ENCODE measurements at regions not wholly inside any gene's neighbourhood (a gene's known extent, or its start where the extent isn't known, plus 50 kb on each side); places are given as distances from the start of the nearest gene placed in this dataset.

GRCh38 chr20:60528141-60528540, 569.9 kb downstream of the CDH26 start:
- no peak overlapping the region for H2AFZ ChIP-seq (ENCODE audit: low read length, unreplicated experiment)
- no peaks in the 10 kb centered on the region for H3K27me3 ChIP-seq (ENCODE audit: insufficient read depth, low read length)
- no peaks in the 10 kb centered on the region for H3K79me2 ChIP-seq (ENCODE audit: control insufficient read depth, insufficient read depth, low read length, unreplicated experiment)
- H3K27ac ChIP-seq (ENCODE audit: low read depth, low read length): no peak overlapping the region
- H3K4me3 ChIP-seq (ENCODE audit: low read depth, low read length): no peak overlapping the region
- no peaks in the 10 kb centered on the region for H3K4me1 ChIP-seq (ENCODE audit: control insufficient read depth, insufficient read depth, low read length, unreplicated experiment)
- H3K36me3 ChIP-seq (ENCODE audit: insufficient read depth, low read length): no peaks in the 10 kb centered on the region

GRCh38 chr20:60529149-60529548, 570.9 kb downstream of the CDH26 start:
- Histone ChIP-seq H3K27me3 (ENCODE audit: insufficient read depth, low read length) (no peaks in the 10 kb centered on the region), H3K79me2 (ENCODE audit: control insufficient read depth, insufficient read depth, low read length, unreplicated experiment) (no peaks in the 10 kb centered on the region), H3K4me1 (ENCODE audit: control insufficient read depth, insufficient read depth, low read length, unreplicated experiment) (no peaks in the 10 kb centered on the region), H2AFZ (ENCODE audit: low read length, unreplicated experiment) (no peak overlapping the region), H3K27ac (ENCODE audit: low read depth, low read length) (no peak overlapping the region), H3K4me3 (ENCODE audit: low read depth, low read length) (no peak overlapping the region), H3K36me3 (ENCODE audit: insufficient read depth, low read length) (no peaks in the 10 kb centered on the region)

- H3K4me1 ChIP-seq (ENCODE audit: control insufficient read depth, insufficient read depth, low read length, unreplicated experiment): no peaks in the 10 kb centered on the region
- no peak overlapping the region for H3K4me3 ChIP-seq (ENCODE audit: low read depth, low read length)
- no peak overlapping the region for H2AFZ ChIP-seq (ENCODE audit: low read length, unreplicated experiment)
- no peaks in the 10 kb centered on the region for H3K36me3 ChIP-seq (ENCODE audit: insufficient read depth, low read length)
- H3K27me3 ChIP-seq (ENCODE audit: insufficient read depth, low read length): no peaks in the 10 kb centered on the region
- H3K27ac ChIP-seq (ENCODE audit: low read depth, low read length): no peak overlapping the region
- no peaks in the 10 kb centered on the region for H3K79me2 ChIP-seq (ENCODE audit: control insufficient read depth, insufficient read depth, low read length, unreplicated experiment)
Measured at GRCh38 chr20:60535211-60535610, 577.0 kb downstream of the CDH26 start.

DNA sequence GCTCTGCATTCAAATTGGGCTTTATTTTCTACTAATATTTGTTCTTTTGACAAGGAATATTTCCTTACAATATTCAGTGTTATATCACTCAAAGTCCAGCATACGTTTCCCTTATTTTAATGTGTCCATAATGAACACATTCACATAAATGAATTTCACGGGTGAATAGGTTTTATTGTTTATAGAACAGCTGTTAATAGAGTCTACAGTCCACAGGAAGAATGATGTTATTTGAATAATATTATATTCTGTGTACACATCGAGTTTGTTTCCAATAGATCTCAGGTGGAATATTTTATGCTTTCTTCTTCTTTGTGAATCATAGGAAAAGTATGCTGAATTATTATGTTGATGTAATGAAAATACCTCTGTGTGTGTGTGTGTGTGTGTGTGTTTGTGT, 582.4 kb downstream of the CDH26 start:
- H3K4me3 ChIP-seq (ENCODE audit: low read depth, low read length): no peak overlapping the region
- H3K79me2 ChIP-seq (ENCODE audit: control insufficient read depth, insufficient read depth, low read length, unreplicated experiment): no peaks in the 10 kb centered on the region
- no peaks in the 10 kb centered on the region for H3K36me3 ChIP-seq (ENCODE audit: insufficient read depth, low read length)
- no peaks in the 10 kb centered on the region for H3K4me1 ChIP-seq (ENCODE audit: control insufficient read depth, insufficient read depth, low read length, unreplicated experiment)
- H2AFZ ChIP-seq (ENCODE audit: low read length, unreplicated experiment): no peak overlapping the region
- no peak overlapping the region for H3K27ac ChIP-seq (ENCODE audit: low read depth, low read length)
- H3K27me3 ChIP-seq (ENCODE audit: insufficient read depth, low read length): no peaks in the 10 kb centered on the region

DNA sequence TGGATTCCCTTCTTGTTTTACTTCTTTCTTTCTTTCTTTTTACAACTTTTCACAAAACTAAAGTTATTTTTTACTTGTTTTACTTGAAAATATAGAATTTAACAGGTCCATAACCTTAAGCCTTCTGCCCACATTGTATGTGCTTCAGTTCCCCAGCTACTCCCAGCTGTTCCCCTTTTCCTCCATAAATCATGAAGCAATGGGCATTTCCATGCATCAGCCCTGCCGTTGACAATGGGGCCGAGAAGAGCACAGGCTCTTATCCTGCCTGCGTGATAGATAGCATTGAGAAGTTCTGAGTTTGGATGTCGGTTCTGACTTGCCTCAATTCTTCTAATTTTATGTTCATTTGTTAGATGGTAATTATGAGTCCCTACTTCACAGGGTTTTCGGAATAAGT, 583.8 kb downstream of the CDH26 start:
- Histone ChIP-seq H3K27me3 (ENCODE audit: insufficient read depth, low read length) (no peaks in the 10 kb centered on the region), H3K4me3 (ENCODE audit: low read depth, low read length) (no peak overlapping the region), H3K4me1 (ENCODE audit: control insufficient read depth, insufficient read depth, low read length, unreplicated experiment) (no peaks in the 10 kb centered on the region)

GRCh38 chr20:60543598-60543997, 585.4 kb downstream of the CDH26 start:
- Histone ChIP-seq H3K4me1 (ENCODE audit: control insufficient read depth, insufficient read depth, low read length, unreplicated experiment) (no peaks in the 10 kb centered on the region), H3K27ac (ENCODE audit: low read depth, low read length) (no peak overlapping the region), H3K27me3 (ENCODE audit: insufficient read depth, low read length) (no peaks in the 10 kb centered on the region), H2AFZ (ENCODE audit: low read length, unreplicated experiment) (no peak overlapping the region), H3K36me3 (ENCODE audit: insufficient read depth, low read length) (no peaks in the 10 kb centered on the region), H3K4me3 (ENCODE audit: low read depth, low read length) (no peak overlapping the region), H3K79me2 (ENCODE audit: control insufficient read depth, insufficient read depth, low read length, unreplicated experiment) (no peaks in the 10 kb centered on the region)

More for the DNA sequence above, 583.8 kb downstream of the CDH26 start:
- Histone ChIP-seq H3K79me2 (ENCODE audit: control insufficient read depth, insufficient read depth, low read length, unreplicated experiment) (no peaks in the 10 kb centered on the region), H3K27ac (ENCODE audit: low read depth, low read length) (no peak overlapping the region), H3K36me3 (ENCODE audit: insufficient read depth, low read length) (no peaks in the 10 kb centered on the region), H2AFZ (ENCODE audit: low read length, unreplicated experiment) (no peak overlapping the region)

DNA sequence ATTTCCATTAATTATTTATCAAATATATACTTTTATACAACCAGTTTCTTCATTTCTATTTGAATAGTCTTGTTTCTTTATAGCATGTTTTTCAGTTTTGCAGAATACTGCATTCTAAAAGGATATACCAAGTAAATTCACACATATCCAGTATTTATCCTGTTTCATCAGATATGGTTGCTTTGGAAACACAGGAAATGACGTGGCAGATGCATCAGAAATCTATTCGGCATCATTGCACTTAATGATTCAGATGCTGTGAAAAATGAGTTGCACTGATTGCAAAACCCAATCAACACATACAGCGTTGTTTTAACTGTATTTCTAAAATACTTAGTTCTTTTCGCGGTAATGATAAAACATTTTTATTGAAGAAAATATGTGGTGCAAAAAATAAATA, 594.9 kb downstream of the CDH26 start:
- Histone ChIP-seq H3K27ac (ENCODE audit: low read depth, low read length) (no peak overlapping the region), H3K27me3 (ENCODE audit: insufficient read depth, low read length) (no peaks in the 10 kb centered on the region), H3K4me3 (ENCODE audit: low read depth, low read length) (no peak overlapping the region), H2AFZ (ENCODE audit: low read length, unreplicated experiment) (no peak overlapping the region), H3K4me1 (ENCODE audit: control insufficient read depth, insufficient read depth, low read length, unreplicated experiment) (no peaks in the 10 kb centered on the region), H3K36me3 (ENCODE audit: insufficient read depth, low read length) (no peaks in the 10 kb centered on the region), H3K79me2 (ENCODE audit: control insufficient read depth, insufficient read depth, low read length, unreplicated experiment) (no peaks in the 10 kb centered on the region)

GRCh38 chr20:60558486-60558885, 600.3 kb downstream of the CDH26 start:
- H2AFZ ChIP-seq (ENCODE audit: low read length, unreplicated experiment): no peak overlapping the region
- no peak overlapping the region for H3K4me3 ChIP-seq (ENCODE audit: low read depth, low read length)
- H3K4me1 ChIP-seq (ENCODE audit: control insufficient read depth, insufficient read depth, low read length, unreplicated experiment): no peaks in the 10 kb centered on the region
- no peaks in the 10 kb centered on the region for H3K36me3 ChIP-seq (ENCODE audit: insufficient read depth, low read length)
- no peak overlapping the region for H3K27ac ChIP-seq (ENCODE audit: low read depth, low read length)
- no peaks in the 10 kb centered on the region for H3K27me3 ChIP-seq (ENCODE audit: insufficient read depth, low read length)
- H3K79me2 ChIP-seq (ENCODE audit: control insufficient read depth, insufficient read depth, low read length, unreplicated experiment): no peaks in the 10 kb centered on the region

- Histone ChIP-seq H3K36me3 (ENCODE audit: insufficient read depth, low read length) (no peaks in the 10 kb centered on the region), H2AFZ (ENCODE audit: low read length, unreplicated experiment) (no peak overlapping the region), H3K4me1 (ENCODE audit: control insufficient read depth, insufficient read depth, low read length, unreplicated experiment) (no peaks in the 10 kb centered on the region), H3K4me3 (ENCODE audit: low read depth, low read length) (no peak overlapping the region), H3K27ac (ENCODE audit: low read depth, low read length) (no peak overlapping the region), H3K79me2 (ENCODE audit: control insufficient read depth, insufficient read depth, low read length, unreplicated experiment) (no peaks in the 10 kb centered on the region), H3K27me3 (ENCODE audit: insufficient read depth, low read length) (no peaks in the 10 kb centered on the region)
Measured at GRCh38 chr20:60559462-60559861, 601.2 kb downstream of the CDH26 start.

GRCh38 chr20:60561052-60561451, 602.8 kb downstream of the CDH26 start:
- Histone ChIP-seq H3K36me3 (ENCODE audit: insufficient read depth, low read length) (no peaks in the 10 kb centered on the region), H2AFZ (ENCODE audit: low read length, unreplicated experiment) (no peak overlapping the region), H3K4me1 (ENCODE audit: control insufficient read depth, insufficient read depth, low read length, unreplicated experiment) (no peaks in the 10 kb centered on the region), H3K27me3 (ENCODE audit: insufficient read depth, low read length) (no peaks in the 10 kb centered on the region), H3K4me3 (ENCODE audit: low read depth, low read length) (no peak overlapping the region), H3K27ac (ENCODE audit: low read depth, low read length) (no peak overlapping the region), H3K79me2 (ENCODE audit: control insufficient read depth, insufficient read depth, low read length, unreplicated experiment) (no peaks in the 10 kb centered on the region)

GRCh38 chr20:60565083-60565482, 606.9 kb downstream of the CDH26 start:
- H3K79me2 ChIP-seq (ENCODE audit: control insufficient read depth, insufficient read depth, low read length, unreplicated experiment): no peaks in the 10 kb centered on the region
- no peaks in the 10 kb centered on the region for H3K36me3 ChIP-seq (ENCODE audit: insufficient read depth, low read length)
- no peaks in the 10 kb centered on the region for H3K27me3 ChIP-seq (ENCODE audit: insufficient read depth, low read length)
- H2AFZ ChIP-seq (ENCODE audit: low read length, unreplicated experiment): no peak overlapping the region
- H3K4me1 ChIP-seq (ENCODE audit: control insufficient read depth, insufficient read depth, low read length, unreplicated experiment): no peaks in the 10 kb centered on the region
- no peak overlapping the region for H3K4me3 ChIP-seq (ENCODE audit: low read depth, low read length)
- no peak overlapping the region for H3K27ac ChIP-seq (ENCODE audit: low read depth, low read length)

All from ACC112 (cell line).